ENCODE measurements at regions not wholly inside any gene's neighbourhood (a gene's known extent, or its start where the extent isn't known, plus 50 kb on each side); places are given as distances from the start of the nearest gene placed in this dataset.

GRCh38 chr9:30982301-30982700 is 1402.1 kb upstream of the ACO1 start:
- Histone ChIP-seq H3K27me3 (ENCODE audit: control insufficient read depth, insufficient read depth, low read length) (no peaks in the 10 kb centered on the region), H3K4me3 (ENCODE audit: low read depth, low read length) (no peak overlapping the region), H3K36me3 (ENCODE audit: control insufficient read depth, insufficient read depth, low read length) (no peaks in the 10 kb centered on the region)
- TF ChIP-seq CTCF (IDR thresholded peaks at IDR 0.05; ENCODE audit: insufficient read depth, low read length, poor library complexity, severe bottlenecking): no peak
- DNase-seq (ENCODE audit: low read depth): no peak

GRCh38 chr9:30995956-30996738 is 1388.3 kb upstream of the ACO1 start:
- H3K36me3 ChIP-seq (ENCODE audit: control insufficient read depth, insufficient read depth, low read length): no peaks in the 10 kb centered on the region
- no peak for TF ChIP-seq CTCF (IDR thresholded peaks at IDR 0.05; ENCODE audit: insufficient read depth, low read length, poor library complexity, severe bottlenecking)
- no peak for DNase-seq (ENCODE audit: low read depth)
- H3K4me3 ChIP-seq (ENCODE audit: low read depth, low read length): no peak overlapping the region
- no peaks in the 10 kb centered on the region for H3K27me3 ChIP-seq (ENCODE audit: control insufficient read depth, insufficient read depth, low read length)

GRCh38 chr9:30996761-30997160 is 1387.7 kb upstream of the ACO1 start:
- Histone ChIP-seq H3K36me3 (ENCODE audit: control insufficient read depth, insufficient read depth, low read length) (no peaks in the 10 kb centered on the region), H3K4me3 (ENCODE audit: low read depth, low read length) (no peak overlapping the region), H3K27me3 (ENCODE audit: control insufficient read depth, insufficient read depth, low read length) (no peaks in the 10 kb centered on the region)
- no peak for TF ChIP-seq CTCF (IDR thresholded peaks at IDR 0.05; ENCODE audit: insufficient read depth, low read length, poor library complexity, severe bottlenecking)
- no peak for DNase-seq (ENCODE audit: low read depth)

- no peaks in the 10 kb centered on the region for H3K27me3 ChIP-seq (ENCODE audit: control insufficient read depth, insufficient read depth, low read length)
- no peak for DNase-seq (ENCODE audit: low read depth)
- no peak overlapping the region for H3K4me3 ChIP-seq (ENCODE audit: low read depth, low read length)
- H3K36me3 ChIP-seq (ENCODE audit: control insufficient read depth, insufficient read depth, low read length): no peaks in the 10 kb centered on the region
- no peak for TF ChIP-seq CTCF (IDR thresholded peaks at IDR 0.05; ENCODE audit: insufficient read depth, low read length, poor library complexity, severe bottlenecking)
Observed at GRCh38 chr9:30997291-30997690, 1387.2 kb upstream of the ACO1 start.

- no peak for TF ChIP-seq CTCF (IDR thresholded peaks at IDR 0.05; ENCODE audit: insufficient read depth, low read length, poor library complexity, severe bottlenecking)
- Histone ChIP-seq H3K36me3 (ENCODE audit: control insufficient read depth, insufficient read depth, low read length) (no peaks in the 10 kb centered on the region), H3K4me3 (ENCODE audit: low read depth, low read length) (no peak overlapping the region), H3K27me3 (ENCODE audit: control insufficient read depth, insufficient read depth, low read length) (no peaks in the 10 kb centered on the region)
- no peak for DNase-seq (ENCODE audit: low read depth)
Observed at GRCh38 chr9:31005086-31005665, 1379.3 kb upstream of the ACO1 start.

Data from kidney epithelial cell (primary cell).